ENCODE measurements at regions not wholly inside any gene's neighbourhood (a gene's known extent, or its start where the extent isn't known, plus 50 kb on each side); places are given as distances from the start of the nearest gene placed in this dataset.

- no peaks in the 10 kb centered on the region for H3K27me3 ChIP-seq (ENCODE audit: control insufficient read depth, insufficient read depth, low read length)
- intact Hi-C loops (cut with micrococcal nuclease), result no loop called here
- H3K4me3 ChIP-seq (ENCODE audit: low read length), result no peak overlapping the region
- Mint-ChIP-seq H3K9me3 (no peaks in the 10 kb centered on the region), H3K36me3 (no peaks in the 10 kb centered on the region), H3K4me1 (no peaks in the 10 kb centered on the region), H3K27me3 (ENCODE audit: low read depth in 2 of 2) (peaks cover 13 to 38% of the 10 kb centered on the region in 2 donors), H3K27ac (no peak overlapping the region), H3K4me3 (no peak overlapping the region)
- no peaks in the 10 kb centered on the region for H3K36me3 ChIP-seq (ENCODE audit: control insufficient read depth, insufficient read depth, low read length)
- ATAC-seq (no peak), DNase-seq (no peak)
- H3K27ac ChIP-seq (ENCODE audit: low read length), result no peak overlapping the region
- WGBS (ENCODE audit: insufficient coverage), result 100% methylated on average over 1 of the region's 3 CpGs
- H3K4me1 ChIP-seq (ENCODE audit: control insufficient read depth, insufficient read depth, low read length), result no peaks in the 10 kb centered on the region
- no peaks in the 10 kb centered on the region for H3K9me3 ChIP-seq (ENCODE audit: control insufficient read depth, insufficient read depth, low read length)
- TF ChIP-seq CTCF (IDR thresholded peaks at IDR 0.05), result no peak
Measured at GRCh38 chr9:87353301-87353700, 144.4 kb upstream of the DAPK1 start.

GRCh38 chr9:87354147-87354546, 143.5 kb upstream of the DAPK1 start:
- intact Hi-C loops (cut with micrococcal nuclease), result no loop called here
- no peaks in the 10 kb centered on the region for H3K9me3 ChIP-seq (ENCODE audit: control insufficient read depth, insufficient read depth, low read length)
- H3K27ac ChIP-seq (ENCODE audit: low read length), result no peak overlapping the region
- Mint-ChIP-seq H3K4me1 (no peaks in the 10 kb centered on the region), H3K27ac (no peak overlapping the region), H3K27me3 (ENCODE audit: low read depth in 2 of 2) (peaks cover 13 to 35% of the 10 kb centered on the region in 2 donors), H3K36me3 (peaks cover 2% of the 10 kb centered on the region), H3K9me3 (no peaks in the 10 kb centered on the region), H3K4me3 (no peak overlapping the region)
- H3K36me3 ChIP-seq (ENCODE audit: control insufficient read depth, insufficient read depth, low read length), result no peaks in the 10 kb centered on the region
- no peak for ATAC-seq
- 50% methylated on average over 1 of the region's 1 CpG for WGBS (ENCODE audit: insufficient coverage)
- H3K4me1 ChIP-seq (ENCODE audit: control insufficient read depth, insufficient read depth, low read length), result no peaks in the 10 kb centered on the region
- TF ChIP-seq CTCF (IDR thresholded peaks at IDR 0.05), result no peak
- no peaks in the 10 kb centered on the region for H3K27me3 ChIP-seq (ENCODE audit: control insufficient read depth, insufficient read depth, low read length)
- no peak for DNase-seq
- H3K4me3 ChIP-seq (ENCODE audit: low read length), result no peak overlapping the region

- Histone ChIP-seq H3K36me3 (ENCODE audit: control insufficient read depth, insufficient read depth, low read length) (no peaks in the 10 kb centered on the region), H3K27me3 (ENCODE audit: control insufficient read depth, insufficient read depth, low read length) (peaks cover 5% of the 10 kb centered on the region), H3K4me3 (ENCODE audit: low read length) (no peak overlapping the region), H3K27ac (ENCODE audit: low read length) (no peak overlapping the region), H3K4me1 (ENCODE audit: control insufficient read depth, insufficient read depth, low read length) (no peaks in the 10 kb centered on the region), H3K9me3 (ENCODE audit: control insufficient read depth, insufficient read depth, low read length) (no peaks in the 10 kb centered on the region)
- Mint-ChIP-seq H3K4me1 (no peaks in the 10 kb centered on the region), H3K36me3 (peaks cover 23% of the 10 kb centered on the region), H3K9me3 (peaks cover 0 to 2% of the 10 kb centered on the region in 2 donors), H3K4me3 (no peak overlapping the region), H3K27ac (no peak overlapping the region), H3K27me3 (ENCODE audit: low read depth in 2 of 2) (peaks cover 15 to 42% of the 10 kb centered on the region in 2 donors)
- intact Hi-C loops (cut with micrococcal nuclease), result no loop called here
- no peak for DNase-seq
- TF ChIP-seq CTCF (IDR thresholded peaks at IDR 0.05), result no peak
- no peak for ATAC-seq
- no CpG with 5 or more reads among the region's 1 CpG for WGBS (ENCODE audit: insufficient coverage)
Measured at GRCh38 chr9:87357600-87357999, 140.1 kb upstream of the DAPK1 start.

- no peaks in the 10 kb centered on the region for H3K9me3 ChIP-seq (ENCODE audit: control insufficient read depth, insufficient read depth, low read length)
- Mint-ChIP-seq H3K9me3 (peaks cover 2% of the 10 kb centered on the region in 2 donors), H3K27me3 (ENCODE audit: low read depth in 2 of 2) (peaks cover 19 to 53% of the 10 kb centered on the region in 2 donors), H3K4me1 (no peaks in the 10 kb centered on the region), H3K27ac (no peak overlapping the region), H3K4me3 (no peak overlapping the region), H3K36me3 (peaks cover 23% of the 10 kb centered on the region)
- ATAC-seq, result no peak
- no peak for DNase-seq
- H3K36me3 ChIP-seq (ENCODE audit: control insufficient read depth, insufficient read depth, low read length), result no peaks in the 10 kb centered on the region
- H3K27me3 ChIP-seq (ENCODE audit: control insufficient read depth, insufficient read depth, low read length), result peaks cover 5% of the 10 kb centered on the region
- H3K4me3 ChIP-seq (ENCODE audit: low read length), result no peak overlapping the region
- TF ChIP-seq CTCF (IDR thresholded peaks at IDR 0.05), result no peak
- H3K27ac ChIP-seq (ENCODE audit: low read length), result no peak overlapping the region
- no peaks in the 10 kb centered on the region for H3K4me1 ChIP-seq (ENCODE audit: control insufficient read depth, insufficient read depth, low read length)
- intact Hi-C loops (cut with micrococcal nuclease), result no loop called here
Measured at GRCh38 chr9:87359264-87359663, 138.4 kb upstream of the DAPK1 start.
